DOHH2 (cell line): ENCODE measurements at regions not wholly inside any gene's neighbourhood (a gene's known extent, or its start where the extent isn't known, plus 50 kb on each side); places are given as distances from the start of the nearest gene placed in this dataset.

Experiments used
- CTCF ChIP-seq: fragments of 200-600 bp; sonication (generic); IDR thresholded peaks from one replicate; pipeline ENCODE4 v1.5.1; 2014; ENCODE audit warnings: antibody characterized with exemption, mild to moderate bottlenecking, low read depth, low read length; ENCODE audit not compliant: poor library complexity, severe bottlenecking
- EZH2phosphoT487 ChIP-seq: fragments of 200-600 bp; sonication (generic); IDR thresholded peaks from 2 replicates; pipeline ENCODE4 v1.6.1; 2017; ENCODE audit warnings: borderline replicate concordance, mild to moderate bottlenecking, antibody characterized with exemption, low read length, moderate library complexity, mixed read lengths

- no peak for TF ChIP-seq CTCF
- no peak for TF ChIP-seq EZH2phosphoT487
Observed at GRCh38 chr7:94115316-94115715, 111.2 kb upstream of the BET1 start.
